ENCODE measurements at regions not wholly inside any gene's neighbourhood (a gene's known extent, or its start where the extent isn't known, plus 50 kb on each side); places are given as distances from the start of the nearest gene placed in this dataset.

GRCh38 chr10:128865436-128866195 lies 601.4 kb upstream of the MGMT start:
- peak; percentile 84 for DNase-seq

- no peak for DNase-seq
Measured at GRCh38 chr10:128866551-128866950, 600.5 kb upstream of the MGMT start.

- DNase-seq: peak; percentile 76
Measured at GRCh38 chr10:128867210-128867609, 599.8 kb upstream of the MGMT start.

- no peak for DNase-seq
Measured at GRCh38 chr10:128867819-128868218, 599.2 kb upstream of the MGMT start.

- DNase-seq: no peak
Measured at GRCh38 chr10:128868481-128868880, 598.6 kb upstream of the MGMT start.

GRCh38 chr10:128869101-128869749 lies 597.8 kb upstream of the MGMT start:
- DNase-seq: no peak

- DNase-seq: no peak
Measured at GRCh38 chr10:128870830-128871597, 596.0 kb upstream of the MGMT start.

- no peak for DNase-seq
Measured at GRCh38 chr10:128871671-128872231, 595.3 kb upstream of the MGMT start.

GRCh38 chr10:128873411-128874054 lies 593.5 kb upstream of the MGMT start:
- DNase-seq: no peak

GRCh38 chr10:128874331-128874730 lies 592.7 kb upstream of the MGMT start:
- DNase-seq: no peak

- no peak for DNase-seq
Measured at GRCh38 chr10:128875030-128875744, 591.9 kb upstream of the MGMT start.

GRCh38 chr10:128875956-128876736 lies 590.9 kb upstream of the MGMT start:
- no peak for DNase-seq

- no peak for DNase-seq
Measured at GRCh38 chr10:128877141-128877540, 589.9 kb upstream of the MGMT start.

GRCh38 chr10:128877936-128878335 lies 589.1 kb upstream of the MGMT start:
- DNase-seq: no peak

- DNase-seq: peak; percentile 4
Measured at GRCh38 chr10:128879030-128879429, 588.0 kb upstream of the MGMT start.

- DNase-seq: no peak
Measured at GRCh38 chr10:128879441-128880140, 587.5 kb upstream of the MGMT start.

GRCh38 chr10:128880159-128880725 lies 586.8 kb upstream of the MGMT start:
- peak; percentile 73 for DNase-seq

GRCh38 chr10:128881086-128881485 lies 586.0 kb upstream of the MGMT start:
- no peak for DNase-seq

GRCh38 chr10:128883231-128884032 lies 583.6 kb upstream of the MGMT start:
- DNase-seq: no peak

GRCh38 chr10:128884033-128884425 lies 583.0 kb upstream of the MGMT start:
- no peak for DNase-seq
